SU-DHL-6 (cell line): ENCODE measurements at regions not wholly inside any gene's neighbourhood (a gene's known extent, or its start where the extent isn't known, plus 50 kb on each side); places are given as distances from the start of the nearest gene placed in this dataset.
"Not testable (repeated sequence)": the region's sequence is repeated elsewhere in the genome, so short reads cannot be mapped to it uniquely, and the experiment has no call there.

ENCODE experiments used
- H2AFZ ChIP-seq: fragments of 200-600 bp; sonication (generic); 2 replicates; pipeline ENCODE4 v1.6.1; 2014; ENCODE audit warnings: low read depth, mild to moderate bottlenecking, moderate library complexity, mixed read lengths, antibody characterized with exemption, low read length; ENCODE audit not compliant: severe bottlenecking
- H3F3A ChIP-seq: fragments of 200-600 bp; shearing (Covaris generic); 2 replicates; pipeline ENCODE4 v1.6.0; 2016; ENCODE audit warnings: antibody characterized with exemption, mild to moderate bottlenecking; ENCODE audit not compliant: insufficient read depth
- H3K27ac ChIP-seq: fragments of 200-600 bp; sonication (generic); 2 replicates; pipeline ENCODE4 v1.5.1; 2016; ENCODE audit warnings: low read depth, mild to moderate bottlenecking, low read length, moderate library complexity, mixed read lengths
- H3K27me3 ChIP-seq: fragments of 200-600 bp; sonication (generic), shearing (Covaris generic); 2 replicates; pipeline ENCODE4 v1.6.0; 2014; ENCODE audit warnings: mild to moderate bottlenecking, low read length
- H3K36me3 ChIP-seq: fragments of 200-600 bp; sonication (generic); 2 replicates; pipeline ENCODE4 v1.6.1; 2014; ENCODE audit warnings: mild to moderate bottlenecking, low read length, mixed read lengths
- H3K4me2 ChIP-seq: fragments of 300-600, 200-600 bp; shearing (Covaris generic), sonication (generic); 2 replicates; pipeline ENCODE4 v1.6.0; 2014; ENCODE audit warnings: low read length, low read depth, mild to moderate bottlenecking; ENCODE audit not compliant: poor library complexity, severe bottlenecking
- H3K4me3 ChIP-seq: fragments of 200-600 bp; sonication (generic); 2 replicates; pipeline ENCODE4 v1.5.1; 2014; ENCODE audit warnings: antibody characterized with exemption, low read length, mild to moderate bottlenecking, mixed read lengths; ENCODE audit not compliant: insufficient read depth, poor library complexity, severe bottlenecking
- H3K79me2 ChIP-seq: fragments of 200-600 bp; sonication (generic); 2 replicates; pipeline ENCODE4 v1.6.1; 2014; ENCODE audit warnings: mild to moderate bottlenecking, low read length, moderate library complexity; ENCODE audit not compliant: insufficient read depth
- H3K9ac ChIP-seq: fragments of 200-600 bp; sonication (generic); 2 replicates; pipeline ENCODE4 v1.7.0; 2014; ENCODE audit warnings: mild to moderate bottlenecking, low read length
- H3K9me2 ChIP-seq: fragments of 200-600 bp; sonication (generic); replicated peaks from 2 replicates; pipeline ENCODE4 v1.6.1; 2014; ENCODE audit warnings: low read length; ENCODE audit not compliant: insufficient read depth
- H3K9me3 ChIP-seq: fragments of 200-600 bp; sonication (generic); 2 replicates; pipeline ENCODE4 v1.6.1; 2014; ENCODE audit warnings: low read length, mixed read lengths; ENCODE audit not compliant: insufficient read depth
- H4K20me1 ChIP-seq: fragments of 200-600 bp; sonication (generic); 2 replicates; pipeline ENCODE4 v1.6.1; 2014; ENCODE audit warnings: low read depth, mild to moderate bottlenecking, antibody characterized with exemption, low read length, moderate library complexity, mixed read lengths
- EZH2phosphoT487 ChIP-seq: fragments of 200-600 bp; sonication (generic), shearing (Covaris generic); conservative IDR thresholded peaks from 2 replicates; pipeline ENCODE4 v1.6.1; 2018; ENCODE audit warnings: mild to moderate bottlenecking, antibody characterized with exemption, low read length, moderate library complexity, mixed read lengths
- TF ChIP-seq, protein P1 (sequence below): fragments of 200-600 bp; sonication (generic); IDR thresholded peaks from one replicate; pipeline ENCODE4 v1.5.1; 2017; ENCODE audit warnings: antibody characterized with exemption, mild to moderate bottlenecking, low read length, moderate library complexity; ENCODE audit not compliant: insufficient read depth, poor library complexity, severe bottlenecking

DNA sequence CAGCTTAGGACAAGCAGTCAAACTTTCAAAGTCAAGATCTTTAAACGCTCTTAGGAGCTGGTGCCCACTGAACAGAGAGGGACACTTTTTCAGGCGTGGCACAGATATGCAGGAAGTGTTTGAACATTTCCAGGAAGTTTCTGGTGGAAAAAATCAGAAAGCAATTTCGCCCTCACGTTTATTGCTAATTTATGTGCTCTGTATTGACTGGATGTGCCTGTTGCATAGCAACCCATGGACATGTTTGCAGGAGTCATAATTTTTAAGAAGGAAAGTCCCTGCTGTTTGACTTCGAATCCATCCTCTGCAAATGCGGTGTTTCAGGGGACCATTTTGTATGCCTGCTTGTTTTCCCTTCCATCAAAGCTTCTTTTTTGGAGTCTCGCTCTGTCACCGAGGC lies 239.9 kb upstream of the IRF2BP2 start:
- no peak overlapping the region for H3K9ac ChIP-seq
- H3K4me3 ChIP-seq, result no peak overlapping the region
- no peaks in the 10 kb centered on the region for H3K79me2 ChIP-seq
- H3K27ac ChIP-seq, result no peak overlapping the region
- H3K4me2 ChIP-seq, result no peak overlapping the region
- no peaks in the 10 kb centered on the region for H3K9me2 ChIP-seq
- no peaks in the 10 kb centered on the region for H3F3A ChIP-seq
- no peaks in the 10 kb centered on the region for H4K20me1 ChIP-seq
- H3K36me3 ChIP-seq, result no peaks in the 10 kb centered on the region
- no peaks in the 10 kb centered on the region for H3K9me3 ChIP-seq
- H2AFZ ChIP-seq, result no peak overlapping the region
- H3K27me3 ChIP-seq, result no peaks in the 10 kb centered on the region
- no peak for TF ChIP-seq EZH2phosphoT487
- TF ChIP-seq, protein P1, sequence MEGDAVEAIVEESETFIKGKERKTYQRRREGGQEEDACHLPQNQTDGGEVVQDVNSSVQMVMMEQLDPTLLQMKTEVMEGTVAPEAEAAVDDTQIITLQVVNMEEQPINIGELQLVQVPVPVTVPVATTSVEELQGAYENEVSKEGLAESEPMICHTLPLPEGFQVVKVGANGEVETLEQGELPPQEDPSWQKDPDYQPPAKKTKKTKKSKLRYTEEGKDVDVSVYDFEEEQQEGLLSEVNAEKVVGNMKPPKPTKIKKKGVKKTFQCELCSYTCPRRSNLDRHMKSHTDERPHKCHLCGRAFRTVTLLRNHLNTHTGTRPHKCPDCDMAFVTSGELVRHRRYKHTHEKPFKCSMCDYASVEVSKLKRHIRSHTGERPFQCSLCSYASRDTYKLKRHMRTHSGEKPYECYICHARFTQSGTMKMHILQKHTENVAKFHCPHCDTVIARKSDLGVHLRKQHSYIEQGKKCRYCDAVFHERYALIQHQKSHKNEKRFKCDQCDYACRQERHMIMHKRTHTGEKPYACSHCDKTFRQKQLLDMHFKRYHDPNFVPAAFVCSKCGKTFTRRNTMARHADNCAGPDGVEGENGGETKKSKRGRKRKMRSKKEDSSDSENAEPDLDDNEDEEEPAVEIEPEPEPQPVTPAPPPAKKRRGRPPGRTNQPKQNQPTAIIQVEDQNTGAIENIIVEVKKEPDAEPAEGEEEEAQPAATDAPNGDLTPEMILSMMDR, result no peak

DNA sequence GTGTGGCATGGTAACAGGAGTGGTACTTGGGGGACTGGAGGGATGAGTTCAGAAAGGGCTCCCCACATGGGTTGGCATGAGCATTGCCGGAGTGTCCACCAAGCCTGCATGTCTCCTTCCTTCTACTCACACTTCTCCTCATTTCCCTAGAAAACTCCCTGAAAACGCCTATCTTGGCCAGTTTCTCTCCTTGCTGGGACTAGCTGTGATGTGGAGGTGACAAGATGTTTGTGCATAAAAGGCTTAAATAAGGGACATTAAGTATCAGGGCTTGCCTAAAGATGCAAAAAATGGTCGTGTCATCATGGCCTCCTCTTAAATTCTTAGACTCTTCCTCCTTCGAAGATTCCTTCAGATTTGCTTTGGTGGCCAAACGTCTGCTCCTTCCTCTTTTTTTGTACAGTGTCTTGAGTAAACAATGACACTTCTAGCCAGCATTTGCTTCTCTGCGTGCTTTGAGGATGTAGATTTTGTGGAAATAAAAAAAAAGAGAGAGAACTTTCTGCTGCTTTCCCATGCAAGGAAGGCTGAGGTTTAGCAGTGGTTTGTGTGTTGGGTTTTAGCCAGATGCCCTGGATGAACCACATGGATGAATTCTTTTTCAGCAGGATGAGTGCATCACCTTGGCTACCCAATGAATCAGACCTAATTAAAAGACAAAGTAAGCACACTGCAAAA lies 239.1 kb upstream of the IRF2BP2 start:
- H3K36me3 ChIP-seq, result no peaks in the 10 kb centered on the region
- no peaks in the 10 kb centered on the region for H3K79me2 ChIP-seq
- no peak overlapping the region for H3K4me2 ChIP-seq
- H3K9ac ChIP-seq, result no peak overlapping the region
- TF ChIP-seq, protein P1, result no peak
- TF ChIP-seq EZH2phosphoT487, result no peak
- H3K27me3 ChIP-seq, result no peaks in the 10 kb centered on the region
- H3F3A ChIP-seq, result no peaks in the 10 kb centered on the region
- H3K27ac ChIP-seq, result no peak overlapping the region
- no peaks in the 10 kb centered on the region for H3K9me3 ChIP-seq
- H4K20me1 ChIP-seq, result no peaks in the 10 kb centered on the region
- H3K9me2 ChIP-seq, result no peaks in the 10 kb centered on the region
- H2AFZ ChIP-seq, result no peak overlapping the region
- no peak overlapping the region for H3K4me3 ChIP-seq

DNA sequence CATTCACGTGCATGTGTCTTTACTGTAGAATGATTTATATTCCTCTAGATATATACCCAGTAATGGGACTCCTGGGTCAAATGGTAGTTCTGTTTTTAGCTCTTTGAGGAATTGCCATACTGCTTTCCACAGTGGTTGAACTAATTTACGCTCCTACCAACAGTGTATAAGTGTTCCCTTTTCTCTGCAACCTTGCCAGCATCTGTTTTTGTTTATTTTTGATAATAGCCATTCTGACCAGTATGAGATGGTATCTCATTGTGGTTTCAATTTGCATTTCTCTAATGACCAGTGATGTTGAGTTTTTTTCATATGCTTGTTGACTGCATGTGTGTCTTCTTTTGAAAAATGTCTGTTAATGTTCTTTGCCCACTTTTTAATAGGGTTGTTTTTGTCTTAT lies 236.8 kb upstream of the IRF2BP2 start:
- H3K27me3 ChIP-seq, H3K9ac ChIP-seq, H3K27ac ChIP-seq, H3K9me2 ChIP-seq, H2AFZ ChIP-seq, H3K4me2 ChIP-seq, H3K79me2 ChIP-seq, H3K36me3 ChIP-seq, H4K20me1 ChIP-seq, H3K4me3 ChIP-seq, H3K9me3 ChIP-seq, H3F3A ChIP-seq: not testable (repeated sequence)

DNA sequence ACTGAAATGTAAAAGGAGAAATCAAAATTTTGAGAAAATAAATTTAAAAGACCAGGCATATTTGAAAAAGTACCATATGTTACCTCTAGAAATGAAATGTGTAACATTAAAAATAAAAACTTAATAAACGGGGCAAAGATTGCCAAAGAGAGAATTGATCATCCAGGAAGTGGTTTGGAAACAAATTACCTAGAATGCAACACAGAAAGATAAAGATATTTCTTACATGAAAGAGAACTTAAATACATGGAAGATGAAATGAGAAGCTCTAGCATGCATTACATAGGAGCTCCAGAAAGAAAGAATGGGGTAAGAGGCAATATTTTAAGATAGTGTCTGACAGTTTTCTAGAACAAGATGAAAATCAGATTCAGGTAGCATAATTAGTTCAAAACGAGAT lies 235.9 kb upstream of the IRF2BP2 start:
- Histone ChIP-seq H3K9me2 (no peaks in the 10 kb centered on the region), H3K27ac (no peak overlapping the region), H3K27me3 (no peaks in the 10 kb centered on the region), H3K4me3 (no peak overlapping the region), H4K20me1 (no peaks in the 10 kb centered on the region), H3K4me2 (no peak overlapping the region), H3K79me2 (no peaks in the 10 kb centered on the region), H3K9me3 (no peaks in the 10 kb centered on the region), H2AFZ (no peak overlapping the region), H3F3A (no peaks in the 10 kb centered on the region), H3K36me3 (no peaks in the 10 kb centered on the region), H3K9ac (no peak overlapping the region)
- TF ChIP-seq EZH2phosphoT487, result no peak
- TF ChIP-seq, protein P1, result no peak
